ENCODE measurements at regions not wholly inside any gene's neighbourhood (a gene's known extent, or its start where the extent isn't known, plus 50 kb on each side); places are given as distances from the start of the nearest gene placed in this dataset.
"Not testable (repeated sequence)": the region's sequence is repeated elsewhere in the genome, so short reads cannot be mapped to it uniquely, and the experiment has no call there.

- no peaks in the 10 kb centered on the region for H3K27me3 ChIP-seq (ENCODE audit: control insufficient read depth, insufficient read depth, low read length)
- H3K4me1 ChIP-seq (ENCODE audit: control insufficient read depth, insufficient read depth, low read length): peaks cover 3% of the 10 kb centered on the region; the same call in 1 of the 2 replicates
- no peak overlapping the region for H3K4me3 ChIP-seq (ENCODE audit: low read depth, low read length)
- H3K27ac ChIP-seq (ENCODE audit: low read depth, low read length): no peak overlapping the region
- H3K9me3 ChIP-seq (ENCODE audit: control insufficient read depth, insufficient read depth, low read depth, low read length): no peaks in the 10 kb centered on the region
- no peak overlapping the region for H3K9ac ChIP-seq (ENCODE audit: low read length)
- H3K36me3 ChIP-seq (ENCODE audit: control insufficient read depth, insufficient read depth, low read length): no peaks in the 10 kb centered on the region
Observed at GRCh38 chr7:91568138-91568537, 303.9 kb downstream of the FZD1 start.

GRCh38 chr7:91569728-91570457 is 305.7 kb downstream of the FZD1 start:
- Histone ChIP-seq H3K9ac (ENCODE audit: low read length) (no peak overlapping the region), H3K4me3 (ENCODE audit: low read depth, low read length) (no peak overlapping the region), H3K4me1 (ENCODE audit: control insufficient read depth, insufficient read depth, low read length) (peaks cover 3% of the 10 kb centered on the region; the same call in 1 of the 2 replicates), H3K36me3 (ENCODE audit: control insufficient read depth, insufficient read depth, low read length) (no peaks in the 10 kb centered on the region), H3K27me3 (ENCODE audit: control insufficient read depth, insufficient read depth, low read length) (no peaks in the 10 kb centered on the region), H3K9me3 (ENCODE audit: control insufficient read depth, insufficient read depth, low read depth, low read length) (no peaks in the 10 kb centered on the region), H3K27ac (ENCODE audit: low read depth, low read length) (no peak overlapping the region)

- no peak overlapping the region for H3K27ac ChIP-seq (ENCODE audit: low read depth, low read length)
- peaks cover 3% of the 10 kb centered on the region; the same call in 1 of the 2 replicates for H3K4me1 ChIP-seq (ENCODE audit: control insufficient read depth, insufficient read depth, low read length)
- no peaks in the 10 kb centered on the region for H3K36me3 ChIP-seq (ENCODE audit: control insufficient read depth, insufficient read depth, low read length)
- no peak overlapping the region for H3K9ac ChIP-seq (ENCODE audit: low read length)
- H3K4me3 ChIP-seq (ENCODE audit: low read depth, low read length): no peak overlapping the region
- no peaks in the 10 kb centered on the region for H3K9me3 ChIP-seq (ENCODE audit: control insufficient read depth, insufficient read depth, low read depth, low read length)
- no peaks in the 10 kb centered on the region for H3K27me3 ChIP-seq (ENCODE audit: control insufficient read depth, insufficient read depth, low read length)
Observed at GRCh38 chr7:91570560-91570959, 306.3 kb downstream of the FZD1 start.

- Histone ChIP-seq H3K4me1 (ENCODE audit: control insufficient read depth, insufficient read depth, low read length) (peaks cover 3% of the 10 kb centered on the region; the same call in 1 of the 2 replicates), H3K9ac (ENCODE audit: low read length) (no peak overlapping the region), H3K27ac (ENCODE audit: low read depth, low read length) (no peak overlapping the region), H3K9me3 (ENCODE audit: control insufficient read depth, insufficient read depth, low read depth, low read length) (no peaks in the 10 kb centered on the region), H3K36me3 (ENCODE audit: control insufficient read depth, insufficient read depth, low read length) (no peaks in the 10 kb centered on the region), H3K27me3 (ENCODE audit: control insufficient read depth, insufficient read depth, low read length) (no peaks in the 10 kb centered on the region), H3K4me3 (ENCODE audit: low read depth, low read length) (no peak overlapping the region)
Observed at GRCh38 chr7:91571601-91572000, 307.4 kb downstream of the FZD1 start.

- H3K4me1 ChIP-seq (ENCODE audit: control insufficient read depth, insufficient read depth, low read length): no peaks in the 10 kb centered on the region
- no peaks in the 10 kb centered on the region for H3K36me3 ChIP-seq (ENCODE audit: control insufficient read depth, insufficient read depth, low read length)
- no peaks in the 10 kb centered on the region for H3K27me3 ChIP-seq (ENCODE audit: control insufficient read depth, insufficient read depth, low read length)
- H3K9ac ChIP-seq (ENCODE audit: low read length): no peak overlapping the region
- no peak overlapping the region for H3K27ac ChIP-seq (ENCODE audit: low read depth, low read length)
- no peak overlapping the region for H3K4me3 ChIP-seq (ENCODE audit: low read depth, low read length)
- H3K9me3 ChIP-seq (ENCODE audit: control insufficient read depth, insufficient read depth, low read depth, low read length): no peaks in the 10 kb centered on the region
Observed at GRCh38 chr7:91573405-91573804, 307.1 kb downstream of the MTERF1 start.

GRCh38 chr7:91576459-91576858 is 304.0 kb downstream of the MTERF1 start:
- not testable (repeated sequence) for H3K36me3 ChIP-seq (ENCODE audit: control insufficient read depth, insufficient read depth, low read length); H3K9ac ChIP-seq (ENCODE audit: low read length); H3K4me3 ChIP-seq (ENCODE audit: low read depth, low read length); H3K27ac ChIP-seq (ENCODE audit: low read depth, low read length); H3K27me3 ChIP-seq (ENCODE audit: control insufficient read depth, insufficient read depth, low read length); H3K9me3 ChIP-seq (ENCODE audit: control insufficient read depth, insufficient read depth, low read depth, low read length); H3K4me1 ChIP-seq (ENCODE audit: control insufficient read depth, insufficient read depth, low read length)

GRCh38 chr7:91579837-91580236 is 300.7 kb downstream of the MTERF1 start:
- Histone ChIP-seq H3K27me3 (ENCODE audit: control insufficient read depth, insufficient read depth, low read length) (no peaks in the 10 kb centered on the region), H3K9me3 (ENCODE audit: control insufficient read depth, insufficient read depth, low read depth, low read length) (no peaks in the 10 kb centered on the region), H3K36me3 (ENCODE audit: control insufficient read depth, insufficient read depth, low read length) (no peaks in the 10 kb centered on the region), H3K27ac (ENCODE audit: low read depth, low read length) (no peak overlapping the region), H3K4me3 (ENCODE audit: low read depth, low read length) (no peak overlapping the region), H3K9ac (ENCODE audit: low read length) (no peak overlapping the region), H3K4me1 (ENCODE audit: control insufficient read depth, insufficient read depth, low read length) (peaks cover 4% of the 10 kb centered on the region)

- Histone ChIP-seq H3K9me3 (ENCODE audit: control insufficient read depth, insufficient read depth, low read depth, low read length) (no peaks in the 10 kb centered on the region), H3K4me1 (ENCODE audit: control insufficient read depth, insufficient read depth, low read length) (peaks cover 4% of the 10 kb centered on the region), H3K27me3 (ENCODE audit: control insufficient read depth, insufficient read depth, low read length) (no peaks in the 10 kb centered on the region), H3K9ac (ENCODE audit: low read length) (peak overlapping the region; percentile 48), H3K4me3 (ENCODE audit: low read depth, low read length) (peak overlapping the region; percentile 59), H3K27ac (ENCODE audit: low read depth, low read length) (no peak overlapping the region; the same call in 1 of the 2 replicates), H3K36me3 (ENCODE audit: control insufficient read depth, insufficient read depth, low read length) (no peaks in the 10 kb centered on the region)
Observed at GRCh38 chr7:91582799-91583477, 297.6 kb downstream of the MTERF1 start.

GRCh38 chr7:91596287-91596686 is 284.2 kb downstream of the MTERF1 start:
- Histone ChIP-seq H3K9ac (ENCODE audit: low read length) (no peak overlapping the region), H3K4me1 (ENCODE audit: control insufficient read depth, insufficient read depth, low read length) (no peaks in the 10 kb centered on the region), H3K9me3 (ENCODE audit: control insufficient read depth, insufficient read depth, low read depth, low read length) (no peaks in the 10 kb centered on the region), H3K4me3 (ENCODE audit: low read depth, low read length) (no peak overlapping the region), H3K27ac (ENCODE audit: low read depth, low read length) (no peak overlapping the region), H3K36me3 (ENCODE audit: control insufficient read depth, insufficient read depth, low read length) (no peaks in the 10 kb centered on the region), H3K27me3 (ENCODE audit: control insufficient read depth, insufficient read depth, low read length) (no peaks in the 10 kb centered on the region)

- Histone ChIP-seq H3K27me3 (ENCODE audit: control insufficient read depth, insufficient read depth, low read length) (no peaks in the 10 kb centered on the region), H3K9me3 (ENCODE audit: control insufficient read depth, insufficient read depth, low read depth, low read length) (no peaks in the 10 kb centered on the region), H3K9ac (ENCODE audit: low read length) (no peak overlapping the region), H3K4me1 (ENCODE audit: control insufficient read depth, insufficient read depth, low read length) (0 out of 2 replicates have a peak, but pooled peaks cover 3% of the 10 kb centered on the region), H3K27ac (ENCODE audit: low read depth, low read length) (no peak overlapping the region), H3K36me3 (ENCODE audit: control insufficient read depth, insufficient read depth, low read length) (no peaks in the 10 kb centered on the region), H3K4me3 (ENCODE audit: low read depth, low read length) (no peak overlapping the region)
Observed at GRCh38 chr7:91598791-91599190, 281.7 kb downstream of the MTERF1 start.

- no peak overlapping the region for H3K27ac ChIP-seq (ENCODE audit: low read depth, low read length)
- H3K4me1 ChIP-seq (ENCODE audit: control insufficient read depth, insufficient read depth, low read length): 0 out of 2 replicates have a peak, but pooled peaks cover 3% of the 10 kb centered on the region
- no peaks in the 10 kb centered on the region for H3K36me3 ChIP-seq (ENCODE audit: control insufficient read depth, insufficient read depth, low read length)
- no peak overlapping the region for H3K9ac ChIP-seq (ENCODE audit: low read length)
- no peaks in the 10 kb centered on the region for H3K9me3 ChIP-seq (ENCODE audit: control insufficient read depth, insufficient read depth, low read depth, low read length)
- H3K4me3 ChIP-seq (ENCODE audit: low read depth, low read length): no peak overlapping the region
- no peaks in the 10 kb centered on the region for H3K27me3 ChIP-seq (ENCODE audit: control insufficient read depth, insufficient read depth, low read length)
Observed at GRCh38 chr7:91600112-91600511, 280.4 kb downstream of the MTERF1 start.
